ENCODE measurements at regions not wholly inside any gene's neighbourhood (a gene's known extent, or its start where the extent isn't known, plus 50 kb on each side); places are given as distances from the start of the nearest gene placed in this dataset.
A peak's percentile ranks its signal among the peaks of the same experiment; 100 is the strongest.
"Not testable (repeated sequence)": the region's sequence is repeated elsewhere in the genome, so short reads cannot be mapped to it uniquely, and the experiment has no call there.

- DNase-seq (ENCODE audit: low read depth in 4 of 4, low spot score in 3 of 4): no peak
Observed at GRCh38 chr2:166381-166780, 97.5 kb downstream of the SH3YL1 start.

GRCh38 chr2:165530-165929 is 98.3 kb downstream of the SH3YL1 start:
- DNase-seq (ENCODE audit: low read depth in 4 of 4, low spot score in 3 of 4): no peak

- peak in 1 of 4 donors; percentile 20 for DNase-seq (ENCODE audit: low read depth in 4 of 4, low spot score in 3 of 4)
Observed at GRCh38 chr2:162473-163382, 101.1 kb downstream of the SH3YL1 start.

- no peak for DNase-seq (ENCODE audit: low read depth in 4 of 4, low spot score in 3 of 4)
Observed at GRCh38 chr2:161729-162128, 102.1 kb downstream of the SH3YL1 start.

GRCh38 chr2:151553-152334 is 105.4 kb upstream of the FAM110C start:
- no peak for DNase-seq (ENCODE audit: low read depth in 4 of 4, low spot score in 3 of 4)

- DNase-seq (ENCODE audit: low read depth in 4 of 4, low spot score in 3 of 4): no peak
Observed at GRCh38 chr2:145407-145806, 99.1 kb upstream of the FAM110C start.

GRCh38 chr2:141611-142010 is 95.3 kb upstream of the FAM110C start:
- DNase-seq (ENCODE audit: low read depth in 4 of 4, low spot score in 3 of 4): no peak

GRCh38 chr2:136666-137065 is 90.4 kb upstream of the FAM110C start:
- no peak for DNase-seq (ENCODE audit: low read depth in 4 of 4, low spot score in 3 of 4)

- no peak for DNase-seq (ENCODE audit: low read depth in 4 of 4, low spot score in 3 of 4)
Observed at GRCh38 chr2:133675-134593, 87.6 kb upstream of the FAM110C start.

GRCh38 chr2:126769-127168 is 80.5 kb upstream of the FAM110C start:
- not testable (repeated sequence) for DNase-seq (ENCODE audit: low read depth in 4 of 4, low spot score in 3 of 4)

- no peak for DNase-seq (ENCODE audit: low read depth in 4 of 4, low spot score in 3 of 4)
Observed at GRCh38 chr2:124241-124880, 78.1 kb upstream of the FAM110C start.

GRCh38 chr2:116953-117352 is 70.6 kb upstream of the FAM110C start:
- no peak for DNase-seq (ENCODE audit: low read depth in 4 of 4, low spot score in 3 of 4)

GRCh38 chr2:115303-115702 is 69.0 kb upstream of the FAM110C start:
- no peak for DNase-seq (ENCODE audit: low read depth in 4 of 4, low spot score in 3 of 4)

GRCh38 chr2:114616-115015 is 68.3 kb upstream of the FAM110C start:
- no peak for DNase-seq (ENCODE audit: low read depth in 4 of 4, low spot score in 3 of 4)

- DNase-seq (ENCODE audit: low read depth in 4 of 4, low spot score in 3 of 4): no peak
Observed at GRCh38 chr2:109998-110397, 63.7 kb upstream of the FAM110C start.

- no peak for DNase-seq (ENCODE audit: low read depth in 4 of 4, low spot score in 3 of 4)
Observed at GRCh38 chr2:108920-109809, 62.9 kb upstream of the FAM110C start.

- no peak for DNase-seq (ENCODE audit: low read depth in 4 of 4, low spot score in 3 of 4)
Observed at GRCh38 chr2:101016-101415, 54.7 kb upstream of the FAM110C start.

Measured in right renal pelvis (tissue), 4 donors.